Activated CD4-positive, alpha-beta T cell treated with anti-CD3 and anti-CD28 coated beads, Interleukin-10, Interleukin-2, amounts not matched to agents 100 ng/mL and 50 ng/mL, durations not matched to agents 16 hours and 8 hours (primary cell): ENCODE measurements at regions not wholly inside any gene's neighbourhood (a gene's known extent, or its start where the extent isn't known, plus 50 kb on each side); places are given as distances from the start of the nearest gene placed in this dataset.
"Not testable (repeated sequence)": the region's sequence is repeated elsewhere in the genome, so short reads cannot be mapped to it uniquely, and the experiment has no call there.

Experiments
- DNase-seq: peaks from one replicate; pipeline ENCODE4 v3.0.0-alpha.2; 2020

DNA sequence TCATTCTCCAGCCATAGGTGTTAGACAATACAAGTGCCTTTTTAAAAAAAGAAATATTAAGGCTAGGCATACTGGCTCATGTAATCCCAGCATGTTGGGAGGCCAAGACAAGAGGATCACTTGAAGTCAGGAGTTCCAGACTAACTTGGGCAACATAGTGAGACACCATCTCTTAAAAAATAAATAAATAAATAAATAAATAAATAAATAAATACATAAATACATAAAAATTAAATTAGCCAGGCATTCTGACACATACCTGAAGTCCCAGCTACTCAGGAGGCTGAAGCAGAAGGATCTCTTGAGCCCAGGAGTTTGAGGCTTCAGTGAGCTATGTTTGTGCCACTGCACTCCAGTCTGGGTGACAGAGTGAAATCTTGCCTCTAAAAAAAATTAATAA is 85.8 kb upstream of the ATP1B1 start:
- no peak for DNase-seq

DNA sequence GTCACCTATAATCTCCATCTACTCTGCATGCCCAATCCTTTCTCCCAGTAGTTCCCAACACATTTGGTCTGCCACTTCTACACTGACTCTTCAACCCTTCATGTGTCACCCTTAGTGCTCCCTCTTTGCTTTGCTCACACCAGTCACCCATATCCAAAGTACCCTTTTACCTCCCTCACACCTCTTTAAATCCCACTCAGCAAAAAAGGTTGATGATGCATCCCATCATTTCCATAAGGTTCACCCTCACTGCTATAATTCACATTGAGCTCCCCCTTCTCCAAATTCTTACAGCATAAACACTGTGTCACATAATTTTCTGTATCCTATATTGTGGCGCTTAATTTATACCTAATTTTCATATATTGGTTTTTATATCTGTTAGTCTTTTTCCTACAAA is 83.8 kb upstream of the ATP1B1 start:
- DNase-seq, result no peak

DNA sequence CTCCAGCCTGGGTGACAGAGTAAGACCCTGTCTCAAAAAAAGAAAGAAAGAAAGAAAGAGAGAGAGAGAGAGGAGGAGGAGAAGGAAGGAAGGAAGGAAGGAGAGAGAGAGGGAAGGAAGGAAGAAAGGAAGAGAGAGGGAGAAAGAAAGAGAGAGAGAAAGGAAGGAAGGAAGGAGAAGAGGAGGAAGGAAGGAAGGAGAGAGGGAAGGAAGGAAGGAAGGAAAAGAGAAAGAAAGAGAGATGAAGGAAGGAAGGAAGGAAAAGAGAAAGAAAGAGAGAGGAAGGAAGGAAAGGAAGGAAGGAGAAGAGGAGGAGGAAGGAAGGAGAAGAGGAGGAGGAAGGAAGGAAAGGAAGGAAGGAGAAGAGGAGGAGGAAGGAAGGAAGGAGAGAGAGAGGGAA is 82.2 kb upstream of the ATP1B1 start:
- no peak for DNase-seq

DNA sequence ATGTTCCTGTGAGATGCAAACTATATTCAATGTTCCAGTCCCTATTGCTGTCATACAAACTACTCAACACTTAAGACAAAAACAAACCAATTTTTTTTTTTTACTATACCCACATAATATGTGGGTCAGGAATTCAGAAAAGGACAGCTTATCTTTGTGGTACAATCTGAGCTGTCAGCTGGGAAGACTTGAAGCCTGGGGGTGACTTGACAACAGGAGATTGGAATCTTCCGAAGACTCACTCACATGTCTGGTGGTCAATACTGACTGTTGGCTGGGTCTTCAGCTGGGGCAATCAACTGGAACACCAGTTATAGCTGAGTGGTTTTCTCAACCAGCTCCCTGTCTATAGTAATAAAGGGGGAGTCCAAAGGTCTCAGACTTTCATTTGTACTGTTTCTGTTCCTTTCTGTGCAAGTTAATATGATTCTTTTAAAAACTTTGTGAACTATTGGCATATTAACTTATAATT is 81.7 kb upstream of the ATP1B1 start:
- DNase-seq, result no peak

DNA sequence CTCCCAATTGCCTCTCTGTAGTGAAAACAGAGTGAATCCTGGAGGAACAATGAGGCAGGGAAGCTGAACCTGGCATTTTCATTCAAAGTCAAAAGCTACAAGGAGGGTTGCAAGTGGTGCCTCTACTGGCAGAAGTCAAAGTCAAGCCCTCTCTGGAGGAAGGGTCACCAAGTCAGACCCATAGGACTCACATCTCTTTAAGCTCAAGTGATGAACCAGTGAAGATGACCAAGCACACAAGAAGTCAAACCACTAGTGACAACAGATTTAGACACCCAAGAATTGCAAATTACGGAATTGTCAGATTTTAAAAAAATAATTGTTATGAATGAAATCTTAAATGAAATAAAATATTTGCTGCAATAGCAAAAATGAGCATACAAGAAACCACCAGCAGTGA is 81.1 kb upstream of the ATP1B1 start:
- DNase-seq, result no peak

DNA sequence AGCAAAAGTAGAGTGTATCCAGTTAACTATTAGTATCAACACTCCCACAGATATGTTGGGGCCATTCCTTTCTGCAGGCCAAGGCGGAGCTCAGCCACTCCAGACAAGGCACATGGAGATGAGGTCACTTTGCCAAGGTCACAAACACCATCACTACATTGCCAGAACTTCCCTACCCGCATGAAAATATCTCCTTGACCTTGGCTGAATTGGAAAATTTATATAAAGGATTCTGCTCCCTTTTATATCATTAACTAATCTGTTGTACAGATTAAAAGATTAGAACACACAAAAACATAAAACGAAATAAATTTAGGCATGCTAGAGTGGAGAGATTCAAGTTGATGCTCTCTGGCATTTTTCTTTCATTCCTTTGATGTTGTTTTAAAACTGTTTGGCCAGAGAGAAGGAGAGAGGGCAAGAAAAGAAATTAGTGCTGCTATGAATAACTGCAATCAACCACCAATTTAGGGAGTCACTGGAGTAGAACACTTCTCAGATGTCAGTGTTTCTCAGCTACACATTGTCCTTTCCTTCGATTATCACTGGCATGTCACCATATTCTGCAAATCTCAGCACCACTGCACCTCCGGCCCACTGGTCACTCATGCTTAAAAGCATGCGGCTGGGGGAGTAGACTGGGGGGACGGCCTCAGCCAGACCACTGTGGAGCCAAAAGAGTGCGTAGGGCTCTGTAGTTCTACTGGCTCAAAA is 78.7 kb upstream of the ATP1B1 start:
- DNase-seq, result no peak

DNA sequence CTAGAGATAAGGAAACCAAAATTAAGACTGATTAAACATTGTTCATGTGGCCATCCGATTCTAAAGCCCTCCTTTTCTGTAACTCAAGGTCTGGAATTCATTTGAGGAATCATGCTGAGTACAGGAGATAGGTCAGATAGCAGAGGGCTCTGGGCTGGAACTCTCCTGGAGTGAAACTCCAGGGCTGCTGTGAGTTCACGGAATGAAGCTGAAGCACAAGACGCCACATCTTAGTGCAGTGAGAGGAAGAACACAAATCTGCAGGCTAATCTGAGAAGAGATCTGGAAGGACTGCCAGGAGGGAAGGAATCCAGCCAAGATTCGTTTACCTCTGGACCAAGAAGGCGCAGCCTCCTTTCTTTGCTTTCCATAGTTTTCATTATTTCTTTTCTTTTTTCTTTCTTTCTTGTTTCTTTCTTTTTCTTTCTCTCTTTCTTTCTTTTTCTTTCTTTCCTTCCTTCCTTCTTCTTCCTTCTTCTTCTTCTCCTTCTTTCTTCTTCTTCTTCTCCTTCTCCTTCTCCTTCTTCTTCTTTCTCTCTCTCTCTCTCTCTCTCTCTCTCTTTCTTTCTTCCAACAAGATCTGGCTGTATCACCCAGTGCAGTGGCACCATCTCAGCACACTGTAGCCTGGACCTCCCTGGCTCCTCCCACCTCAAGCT is 74.8 kb upstream of the ATP1B1 start:
- no peak for DNase-seq

DNA sequence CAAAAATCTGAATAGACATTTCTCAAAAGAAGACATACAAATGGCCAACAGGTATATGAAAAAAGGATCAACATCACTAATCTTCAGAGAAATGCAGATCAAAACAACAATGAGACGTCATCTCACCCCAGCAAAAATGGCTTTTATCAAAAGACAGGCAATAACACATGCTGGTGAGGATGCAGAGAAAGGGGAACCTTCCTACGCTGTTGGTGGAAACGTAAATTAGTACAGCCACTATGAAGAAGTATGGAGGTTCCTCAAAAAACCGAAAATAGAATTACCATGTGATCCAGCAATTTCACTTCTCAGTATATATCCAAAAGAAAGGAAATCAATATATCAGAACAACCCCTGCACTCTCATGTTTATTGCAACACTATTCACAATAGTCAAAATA is 65.1 kb upstream of the ATP1B1 start:
- no peak for DNase-seq

DNA sequence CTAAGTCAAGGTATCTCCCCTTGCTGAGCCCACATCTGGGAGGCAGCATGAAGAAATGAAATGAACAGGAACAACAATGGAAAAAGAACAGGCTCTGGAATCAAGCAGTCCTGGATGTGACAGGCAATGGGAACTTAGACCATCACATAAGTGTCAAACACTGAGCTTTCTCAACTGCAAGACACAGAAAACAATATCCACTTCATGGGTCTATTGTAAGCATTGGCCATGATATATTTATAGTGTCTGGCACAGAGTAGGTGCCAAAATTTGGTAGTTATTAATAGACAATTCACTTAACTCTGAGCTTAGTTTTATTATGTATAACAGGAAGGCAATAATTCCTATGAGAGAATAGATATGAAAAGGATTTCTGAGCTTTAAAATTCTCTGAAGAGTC is 64.1 kb upstream of the ATP1B1 start:
- no peak for DNase-seq

DNA sequence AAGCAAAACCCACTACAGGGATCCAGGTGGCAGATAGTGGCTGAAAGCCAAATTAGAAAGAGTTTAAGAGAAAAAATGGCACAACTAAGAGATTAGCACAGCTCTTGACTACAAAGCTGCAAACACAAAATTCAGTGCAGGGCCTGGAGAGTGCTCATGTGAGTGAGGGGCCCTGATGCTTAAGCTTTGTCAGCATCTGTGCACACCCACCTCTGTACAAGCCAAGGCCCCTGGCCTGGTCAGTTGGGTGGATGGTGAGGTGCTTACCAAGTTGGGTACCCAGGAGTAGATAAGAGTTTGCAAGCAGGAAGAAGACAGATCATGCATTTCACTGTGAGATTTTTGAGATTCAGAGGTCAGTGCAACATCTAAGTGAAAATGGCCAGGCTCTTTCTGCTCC is 62.7 kb upstream of the ATP1B1 start:
- DNase-seq, result no peak

DNA sequence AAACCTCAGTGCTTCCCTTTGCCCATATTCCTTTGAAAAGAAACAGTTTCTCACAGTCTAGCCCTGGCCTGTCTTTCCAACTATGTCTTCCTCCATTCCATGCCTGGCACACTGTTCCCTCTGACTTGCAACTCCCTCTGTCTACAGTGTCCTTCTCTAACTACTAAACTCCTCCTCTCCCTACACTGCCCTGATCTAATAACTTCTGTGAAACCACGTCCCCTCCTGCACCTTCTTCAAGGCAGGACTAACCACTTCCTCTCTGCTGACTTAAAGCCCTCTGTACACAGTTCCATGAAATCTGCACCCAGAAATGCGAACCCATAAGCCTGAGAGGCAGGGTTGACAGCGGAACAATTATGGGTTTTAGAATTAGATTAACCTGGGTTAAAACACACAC is 62.2 kb upstream of the ATP1B1 start:
- DNase-seq, result peak; percentile 75

DNA sequence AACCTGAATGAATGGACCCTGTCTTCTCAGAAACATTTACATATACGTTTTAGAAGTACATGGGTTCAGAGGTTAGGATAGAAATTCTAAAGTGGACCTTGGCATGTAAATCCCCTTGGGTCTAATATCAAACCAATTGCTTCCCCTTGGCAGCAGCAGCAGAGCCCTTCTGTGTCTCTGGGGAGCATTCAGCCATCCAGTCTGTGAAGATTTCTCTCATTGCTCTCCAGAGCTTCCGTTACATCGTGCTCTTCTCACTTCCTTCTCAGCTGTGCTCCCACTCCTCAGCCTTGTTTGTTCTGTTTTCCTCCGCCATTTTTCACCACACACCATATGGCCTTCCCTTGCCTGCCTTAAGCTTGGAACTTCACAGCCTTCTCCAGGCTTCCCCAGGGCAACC is 61.5 kb upstream of the ATP1B1 start:
- no peak for DNase-seq

DNA sequence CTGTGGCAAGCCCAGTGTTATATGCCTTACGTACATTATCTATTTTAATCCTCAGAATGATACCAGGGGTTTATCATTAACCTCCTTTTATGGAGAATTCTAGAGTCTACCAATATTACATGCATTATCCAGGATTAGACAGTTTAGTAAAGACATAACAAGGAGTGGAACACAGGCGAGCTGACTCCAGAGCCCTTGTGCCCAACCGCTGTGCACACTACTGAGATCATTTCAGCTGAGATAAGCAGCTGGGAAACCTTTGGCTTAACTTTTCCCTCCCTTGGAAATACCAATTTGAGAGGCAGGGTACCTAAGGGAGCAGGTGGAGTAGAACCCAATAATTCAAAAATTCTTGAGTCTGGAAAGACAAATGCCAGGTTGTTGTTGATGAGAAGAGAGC is 59.8 kb upstream of the ATP1B1 start:
- DNase-seq, result no peak

DNA sequence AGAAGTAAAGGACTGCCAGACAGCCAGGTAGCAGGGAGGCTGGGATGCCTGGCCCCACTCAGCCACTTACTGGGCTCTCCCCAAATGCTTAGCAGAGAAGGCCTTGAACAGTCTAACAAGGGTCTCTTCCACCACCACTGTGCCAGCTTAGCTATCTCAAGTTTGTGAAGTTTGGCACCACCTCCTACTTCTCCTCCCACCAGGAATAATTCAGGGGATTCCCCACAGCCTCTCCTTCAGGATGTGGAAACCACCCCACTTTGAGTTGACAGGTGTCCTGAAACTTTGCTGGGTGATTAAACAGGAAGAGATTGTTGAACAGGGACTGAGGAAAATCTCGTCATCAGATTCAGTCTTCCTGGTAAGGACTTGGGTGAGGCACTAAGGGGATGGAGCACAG is 59.4 kb upstream of the ATP1B1 start:
- peak; percentile 4 for DNase-seq

DNA sequence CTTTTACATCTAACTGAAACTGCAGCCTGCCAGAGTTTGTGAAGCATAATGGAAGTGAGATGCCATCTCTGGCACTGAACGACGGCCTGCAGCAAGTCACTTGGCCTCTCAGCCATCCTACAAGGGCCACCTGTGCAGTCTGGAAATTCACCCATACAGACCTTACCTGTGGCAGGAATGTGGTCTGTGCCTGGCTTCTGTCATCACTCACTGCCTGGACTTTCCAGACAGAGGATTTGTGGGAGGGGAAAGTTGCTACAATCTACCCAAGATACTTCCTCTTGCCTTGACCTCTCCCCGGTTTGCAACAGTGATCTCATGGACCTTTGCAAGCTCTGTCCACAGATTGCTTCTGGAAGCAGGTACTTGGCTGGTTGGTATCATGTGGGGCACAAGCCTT is 58.4 kb upstream of the ATP1B1 start:
- DNase-seq, result no peak

DNA sequence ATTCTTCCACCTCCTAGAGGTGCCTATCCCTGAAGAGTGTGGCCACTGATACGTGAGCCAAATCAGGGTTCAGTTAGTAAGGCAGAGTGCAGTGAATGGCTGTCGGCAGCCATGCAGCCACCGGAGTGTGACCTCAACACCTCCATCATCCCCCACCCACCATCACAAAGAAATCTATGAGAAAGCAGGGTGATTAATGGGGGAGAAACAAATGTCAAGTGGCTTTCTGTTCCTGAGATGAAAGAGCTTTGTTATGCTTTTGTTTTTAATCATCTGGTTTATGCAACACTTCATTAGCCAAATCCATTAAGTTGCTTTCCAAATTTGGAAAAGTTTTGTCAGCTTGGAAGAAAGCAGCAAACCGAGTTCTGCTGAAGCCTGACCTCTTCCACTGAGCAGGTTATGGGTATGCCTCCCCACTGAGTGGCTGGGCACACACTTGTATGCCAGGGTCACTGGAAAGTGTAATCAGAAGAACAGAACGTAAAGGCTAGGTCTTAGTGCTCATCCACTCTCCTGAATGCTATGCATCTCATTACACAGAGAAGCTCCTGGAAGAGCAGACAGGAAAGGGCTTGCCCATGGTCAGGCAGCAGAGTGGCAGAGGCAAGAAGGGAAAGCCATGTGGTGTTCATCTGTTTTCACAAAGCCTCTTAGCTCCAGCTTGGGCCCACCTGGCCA is 57.1 kb upstream of the ATP1B1 start:
- DNase-seq, result peak; percentile 8

DNA sequence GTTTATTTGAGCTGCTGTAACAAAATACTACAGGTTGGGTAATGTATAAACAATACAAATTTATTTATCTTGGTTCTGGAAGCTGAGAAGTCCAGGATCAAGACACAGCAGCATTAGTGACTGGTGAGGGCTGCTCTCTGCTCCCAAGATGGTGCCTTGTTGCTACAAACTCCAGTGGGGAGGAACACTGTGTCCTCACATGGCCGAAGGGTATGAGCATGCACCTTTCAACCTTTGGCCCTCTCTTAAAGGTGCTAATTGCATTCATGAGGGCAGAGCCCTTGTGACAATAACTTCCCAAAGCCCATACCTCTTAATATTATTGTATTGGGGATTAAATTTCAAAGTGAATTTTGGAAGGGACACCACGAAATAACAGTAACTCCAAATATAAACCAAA is 55.3 kb upstream of the ATP1B1 start:
- no peak for DNase-seq

DNA sequence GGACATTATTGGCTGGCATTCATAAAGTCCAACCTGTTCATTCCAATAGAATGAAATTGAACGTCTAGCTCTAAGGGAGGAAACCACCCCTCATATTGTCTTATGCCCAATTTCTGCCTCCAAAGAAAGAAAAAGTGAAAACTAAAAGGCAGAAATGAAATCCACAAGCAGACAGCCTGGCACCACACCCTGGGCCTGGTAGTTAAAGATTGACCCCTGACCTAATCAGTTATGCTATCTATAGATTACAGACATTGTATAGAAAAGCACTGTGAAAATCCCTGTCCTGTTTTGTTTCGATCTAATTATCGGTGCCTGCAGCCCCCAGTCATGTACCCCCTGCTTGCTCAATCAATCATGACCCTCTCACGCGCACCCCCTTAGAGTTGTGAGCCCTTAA is 54.3 kb upstream of the ATP1B1 start:
- DNase-seq, result not testable (repeated sequence)

DNA sequence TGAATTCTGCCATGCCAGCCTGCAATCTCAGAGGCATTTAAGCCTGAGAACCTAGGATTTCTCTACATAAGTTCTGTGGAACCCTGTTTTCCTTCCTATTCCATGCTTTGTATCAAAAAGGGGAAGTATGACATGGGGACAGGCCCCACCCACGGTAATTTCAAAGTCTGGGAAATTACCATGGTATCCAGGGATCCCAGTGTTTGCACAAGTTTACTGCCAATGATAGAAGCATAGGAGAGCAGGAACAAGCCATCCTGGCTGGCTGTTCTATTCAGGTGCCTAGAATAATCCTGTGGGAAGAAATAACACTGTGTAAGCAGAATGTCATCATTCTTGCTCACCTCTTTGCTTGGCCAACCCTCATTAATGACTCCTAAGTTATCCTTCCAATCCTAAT is 53.8 kb upstream of the ATP1B1 start:
- no peak for DNase-seq

DNA sequence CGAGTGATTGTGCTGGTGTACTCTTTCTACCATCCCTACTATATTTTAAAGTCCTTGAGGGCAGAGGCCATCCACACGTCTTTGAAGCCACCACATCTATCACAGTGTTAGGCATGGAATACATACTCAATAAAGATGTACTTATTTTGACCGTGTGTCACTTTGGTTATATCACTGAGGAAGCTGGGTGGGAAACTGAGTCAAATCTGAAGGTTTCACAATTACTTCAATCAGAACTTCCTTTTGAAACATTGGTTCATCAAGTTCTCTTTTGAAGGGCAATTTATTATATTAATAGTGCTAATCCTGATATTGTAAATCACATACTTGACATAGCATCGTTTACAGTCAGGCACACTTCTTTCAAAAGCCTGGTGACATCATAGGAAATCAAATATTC is 53.3 kb upstream of the ATP1B1 start:
- peak; percentile 25 for DNase-seq
